GM23248 (cell line): ENCODE measurements at regions not wholly inside any gene's neighbourhood (a gene's known extent, or its start where the extent isn't known, plus 50 kb on each side); places are given as distances from the start of the nearest gene placed in this dataset.

Experiments used
- DNase-seq: peaks from one replicate; pipeline ENCODE4 v3.0.0-alpha.2; 2015
- H2AFZ ChIP-seq: fragments of 200-600 bp; sonication (generic); 2 replicates; pipeline ENCODE4 v1.6.1; 2016; ENCODE audit warnings: antibody characterized with exemption
- H3F3A ChIP-seq: fragments of 200-600 bp; sonication (generic); 2 replicates; pipeline ENCODE4 v1.6.1; 2016; ENCODE audit warnings: mild to moderate bottlenecking, antibody characterized with exemption, mixed run types; ENCODE audit not compliant: insufficient read depth
- H3K27ac ChIP-seq: fragments of 200-600 bp; sonication (generic); 2 replicates; pipeline ENCODE4 v1.5.1; 2016; ENCODE audit warnings: mild to moderate bottlenecking
- H3K27me3 ChIP-seq: fragments of 200-600 bp; sonication (generic); replicated peaks from 2 replicates; pipeline ENCODE4 v1.6.1; 2016; ENCODE audit warnings: mild to moderate bottlenecking; ENCODE audit not compliant: insufficient read depth
- H3K36me3 ChIP-seq: fragments of 200-600 bp; sonication (generic); 2 replicates; pipeline ENCODE4 v1.6.1; 2016; ENCODE audit warnings: low read depth, mild to moderate bottlenecking
- H3K4me1 ChIP-seq: fragments of 200-600 bp; sonication (generic); 2 replicates; pipeline ENCODE4 v1.6.1; 2016; ENCODE audit warnings: mild to moderate bottlenecking; ENCODE audit not compliant: insufficient read depth
- H3K4me2 ChIP-seq: fragments of 200-600 bp; sonication (generic); one replicate; pipeline ENCODE4 v1.6.1; 2016; ENCODE audit warnings: mild to moderate bottlenecking; ENCODE audit not compliant: unreplicated experiment
- H3K4me3 ChIP-seq: fragments of 200-600 bp; sonication (generic); 2 replicates; pipeline ENCODE4 v1.5.1; 2016; ENCODE audit warnings: mild to moderate bottlenecking
- H3K79me2 ChIP-seq: fragments of 200-600 bp; sonication (generic); 2 replicates; pipeline ENCODE4 v1.6.1; 2016; ENCODE audit warnings: mild to moderate bottlenecking; ENCODE audit not compliant: insufficient read depth
- H3K9ac ChIP-seq: fragments of 200-600 bp; sonication (generic); 2 replicates; pipeline ENCODE4 v1.6.1; 2016; ENCODE audit warnings: mild to moderate bottlenecking
- H3K9me2 ChIP-seq: fragments of 200-600 bp; sonication (generic); 2 replicates; pipeline ENCODE4 v1.6.1; 2016; ENCODE audit warnings: mixed run types, mild to moderate bottlenecking, moderate library complexity; ENCODE audit not compliant: insufficient read depth
- H3K9me3 ChIP-seq: fragments of 200-600 bp; sonication (generic); one replicate; pipeline ENCODE4 v1.6.1; 2017; ENCODE audit warnings: low read depth
- H4K20me1 ChIP-seq: fragments of 200-600 bp; sonication (generic); 2 replicates; pipeline ENCODE4 v1.6.0; 2016; ENCODE audit not compliant: insufficient read depth
- EZH2 ChIP-seq: fragments of 200-600 bp; sonication (generic); IDR thresholded peaks from 2 replicates; pipeline ENCODE4 v1.6.1; 2018; ENCODE audit warnings: antibody characterized with exemption, mild to moderate bottlenecking; ENCODE audit not compliant: insufficient read depth, poor library complexity, severe bottlenecking
- EZH2phosphoT487 ChIP-seq: fragments of 200-600 bp; sonication (generic); IDR thresholded peaks from 2 replicates; pipeline ENCODE4 v1.6.1; 2018; ENCODE audit warnings: antibody characterized with exemption, moderate library complexity, mild to moderate bottlenecking, low read depth; ENCODE audit not compliant: insufficient read depth
- WGBS, 2 experiments: methylation state at CpG; one replicate each; pipeline ENCODE4 v1.1.6; 2015 to 2017; ENCODE audit warnings: low lambda C conversion rate in 2 of 2, low coverage in 1 of 2; ENCODE audit errors: missing lambda C conversion rate in 2 of 2; 5-methylcytosine and 5-hydroxymethylcytosine counted together
- in situ Hi-C: fragments of 300-500 bp; cut with MboI; formaldehyde crosslinking; loops from 2 replicates; pipeline ENCODE4 v1.15.0; 2020

GRCh38 chr11:109140426-109140825 is 281.6 kb upstream of the C11orf87 start:
- Histone ChIP-seq H3F3A (no peaks in the 10 kb centered on the region), H3K9me2 (no peaks in the 10 kb centered on the region)
- in situ Hi-C loops = no loop called here

GRCh38 chr11:109140857-109141515 is 281.0 kb upstream of the C11orf87 start:
- Histone ChIP-seq H3K4me3 (no peak overlapping the region), H2AFZ (no peak overlapping the region), H3K9ac (no peak overlapping the region), H3K79me2 (no peaks in the 10 kb centered on the region), H4K20me1 (no peaks in the 10 kb centered on the region), H3K27me3 (no peaks in the 10 kb centered on the region), H3F3A (no peaks in the 10 kb centered on the region), H3K27ac (no peak overlapping the region), H3K36me3 (no peaks in the 10 kb centered on the region), H3K9me3 (no peaks in the 10 kb centered on the region), H3K9me2 (no peaks in the 10 kb centered on the region), H3K4me1 (no peaks in the 10 kb centered on the region), H3K4me2 (no peak overlapping the region)
- DNase-seq = no peak
- in situ Hi-C loops = no loop called here
- TF ChIP-seq EZH2phosphoT487 (no peak), EZH2 (no peak)
- WGBS, 2 experiments = 56 to 57% methylated on average over 3 of the region's 3 CpGs

More at GRCh38 chr11:109140426-109140825, 281.6 kb upstream of the C11orf87 start:
- Histone ChIP-seq H3K36me3 (no peaks in the 10 kb centered on the region), H3K4me1 (no peaks in the 10 kb centered on the region), H2AFZ (no peak overlapping the region), H3K9me3 (no peaks in the 10 kb centered on the region), H3K27ac (no peak overlapping the region), H4K20me1 (no peaks in the 10 kb centered on the region), H3K4me2 (no peak overlapping the region), H3K9ac (no peak overlapping the region), H3K27me3 (no peaks in the 10 kb centered on the region), H3K4me3 (no peak overlapping the region), H3K79me2 (no peaks in the 10 kb centered on the region)
- TF ChIP-seq EZH2 (no peak), EZH2phosphoT487 (no peak)
- DNase-seq = no peak

DNA sequence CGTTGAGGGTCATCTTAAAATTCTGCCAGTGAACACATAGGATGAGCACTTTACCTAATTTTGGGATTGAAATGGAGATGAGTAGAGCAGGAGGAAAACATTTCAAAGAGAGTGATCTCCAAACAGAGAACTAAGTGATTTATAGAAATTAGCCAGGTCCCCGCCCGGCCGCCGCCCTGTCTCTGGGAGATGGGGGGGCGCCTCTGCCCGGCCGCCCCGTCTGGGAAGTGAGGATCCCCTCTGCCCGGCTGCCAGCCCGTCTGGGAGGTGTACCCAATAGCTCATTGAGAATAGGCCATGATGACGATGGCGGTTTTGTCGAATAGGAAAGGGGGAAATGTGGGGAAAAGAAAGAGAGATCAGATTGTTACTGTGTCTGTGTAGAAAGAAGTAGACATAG is 276.7 kb upstream of the C11orf87 start:
- no peak for DNase-seq
- 88 to 91% methylated on average over 13 to 14 of the region's 14 CpGs for WGBS, 2 experiments
- no peak for TF ChIP-seq EZH2

DNA sequence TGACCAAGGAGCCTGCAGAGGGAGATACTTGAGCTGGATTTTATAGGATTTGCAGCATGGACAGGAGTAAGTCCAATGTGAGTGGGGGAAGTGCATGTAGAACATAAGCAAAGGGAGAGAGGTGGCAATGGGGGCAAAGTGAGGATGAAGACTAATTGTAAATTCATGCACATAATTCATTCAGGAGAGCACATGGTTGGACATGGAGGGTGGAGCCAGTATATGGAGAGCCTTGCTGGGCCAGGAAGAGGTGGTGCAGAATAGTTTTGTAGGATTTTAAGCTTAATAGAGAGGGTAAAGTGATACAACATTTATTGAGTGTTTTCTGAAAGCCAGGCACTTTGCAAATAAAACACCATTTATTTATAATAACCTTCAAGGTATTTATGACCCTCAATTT is 274.3 kb upstream of the C11orf87 start:
- Histone ChIP-seq H3K9me2 (no peaks in the 10 kb centered on the region), H4K20me1 (no peaks in the 10 kb centered on the region), H3K27ac (no peak overlapping the region), H3K79me2 (no peaks in the 10 kb centered on the region), H3K27me3 (no peaks in the 10 kb centered on the region), H2AFZ (no peak overlapping the region), H3K4me1 (no peaks in the 10 kb centered on the region), H3K36me3 (no peaks in the 10 kb centered on the region), H3F3A (no peaks in the 10 kb centered on the region), H3K4me2 (no peak overlapping the region), H3K9me3 (no peaks in the 10 kb centered on the region), H3K9ac (no peak overlapping the region), H3K4me3 (no peak overlapping the region)
- TF ChIP-seq EZH2phosphoT487 (no peak), EZH2 (no peak)
- in situ Hi-C loops = no loop called here
- DNase-seq = no peak

More for the DNA sequence above, 276.7 kb upstream of the C11orf87 start:
- H3K79me2 ChIP-seq = no peaks in the 10 kb centered on the region
- no peak overlapping the region for H3K27ac ChIP-seq
- no peaks in the 10 kb centered on the region for H3K9me3 ChIP-seq
- in situ Hi-C loops = no loop called here
- H3K9me2 ChIP-seq = no peaks in the 10 kb centered on the region
- no peak overlapping the region for H2AFZ ChIP-seq
- H3K4me3 ChIP-seq = no peak overlapping the region
- H3F3A ChIP-seq = no peaks in the 10 kb centered on the region
- H4K20me1 ChIP-seq = no peaks in the 10 kb centered on the region
- H3K27me3 ChIP-seq = no peaks in the 10 kb centered on the region
- H3K4me1 ChIP-seq = no peaks in the 10 kb centered on the region
- H3K9ac ChIP-seq = no peak overlapping the region
- no peaks in the 10 kb centered on the region for H3K36me3 ChIP-seq
- H3K4me2 ChIP-seq = no peak overlapping the region

DNA sequence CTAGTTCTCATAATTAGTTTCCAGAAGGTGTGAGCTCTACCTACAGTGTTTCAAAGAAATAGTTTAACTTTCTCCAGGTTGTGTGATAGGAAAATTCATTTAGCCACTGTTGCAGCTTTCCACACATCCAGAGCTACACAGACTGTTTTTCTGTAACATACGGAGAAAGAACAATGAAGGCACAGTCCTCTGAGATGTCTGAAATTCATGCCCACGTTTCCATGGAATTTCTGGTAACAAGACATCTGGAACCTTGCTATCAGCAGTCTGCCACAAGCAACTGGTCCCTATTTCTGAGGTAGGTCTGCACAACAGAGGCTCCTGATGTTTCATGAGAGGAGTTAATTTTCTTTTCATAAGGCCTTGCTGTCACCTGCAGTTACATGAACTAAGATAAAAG is 273.3 kb upstream of the C11orf87 start:
- H3K9me2 ChIP-seq = no peaks in the 10 kb centered on the region
- H3K4me1 ChIP-seq = no peaks in the 10 kb centered on the region
- H2AFZ ChIP-seq = no peak overlapping the region
- no peak overlapping the region for H3K9ac ChIP-seq
- no peaks in the 10 kb centered on the region for H3K9me3 ChIP-seq
- TF ChIP-seq EZH2 (no peak), EZH2phosphoT487 (no peak)
- 11 to 17% methylated on average over 2 of the region's 2 CpGs for WGBS, 2 experiments
- no peak for DNase-seq
- H4K20me1 ChIP-seq = no peaks in the 10 kb centered on the region
- no peaks in the 10 kb centered on the region for H3F3A ChIP-seq
- H3K4me3 ChIP-seq = no peak overlapping the region
- H3K36me3 ChIP-seq = no peaks in the 10 kb centered on the region
- no peaks in the 10 kb centered on the region for H3K27me3 ChIP-seq
- in situ Hi-C loops = no loop called here
- H3K79me2 ChIP-seq = no peaks in the 10 kb centered on the region
- H3K27ac ChIP-seq = no peak overlapping the region
- H3K4me2 ChIP-seq = no peak overlapping the region
